ENCODE measurements at regions not wholly inside any gene's neighbourhood (a gene's known extent, or its start where the extent isn't known, plus 50 kb on each side); places are given as distances from the start of the nearest gene placed in this dataset.
"Not testable (repeated sequence)": the region's sequence is repeated elsewhere in the genome, so short reads cannot be mapped to it uniquely, and the experiment has no call there.

DNA sequence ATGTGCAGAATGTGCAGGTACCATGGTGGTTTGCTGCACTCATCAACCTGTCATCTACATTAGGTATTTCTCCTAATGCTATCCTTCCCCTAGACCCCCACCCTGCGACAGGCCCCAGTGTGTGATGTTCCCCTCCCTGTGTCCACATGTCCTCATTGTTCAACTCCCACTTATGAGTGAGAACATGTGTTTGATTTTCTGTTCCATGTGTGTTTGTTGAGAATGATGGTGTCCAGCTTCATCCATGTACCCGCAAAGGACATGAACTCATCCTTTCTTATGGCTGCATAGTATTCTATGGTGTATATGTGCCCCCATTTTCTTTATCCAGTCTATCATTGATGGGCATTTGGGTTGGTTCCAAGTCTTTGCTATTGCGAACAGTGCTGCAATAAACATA lies 70.5 kb upstream of the C1QTNF9B start:
- TF ChIP-seq POLR2AphosphoS5, CTCF (IDR thresholded peaks at IDR 0.05): not testable (repeated sequence)
